ENCODE measurements at regions not wholly inside any gene's neighbourhood (a gene's known extent, or its start where the extent isn't known, plus 50 kb on each side); places are given as distances from the start of the nearest gene placed in this dataset.
"Not testable (repeated sequence)": the region's sequence is repeated elsewhere in the genome, so short reads cannot be mapped to it uniquely, and the experiment has no call there.

DNA sequence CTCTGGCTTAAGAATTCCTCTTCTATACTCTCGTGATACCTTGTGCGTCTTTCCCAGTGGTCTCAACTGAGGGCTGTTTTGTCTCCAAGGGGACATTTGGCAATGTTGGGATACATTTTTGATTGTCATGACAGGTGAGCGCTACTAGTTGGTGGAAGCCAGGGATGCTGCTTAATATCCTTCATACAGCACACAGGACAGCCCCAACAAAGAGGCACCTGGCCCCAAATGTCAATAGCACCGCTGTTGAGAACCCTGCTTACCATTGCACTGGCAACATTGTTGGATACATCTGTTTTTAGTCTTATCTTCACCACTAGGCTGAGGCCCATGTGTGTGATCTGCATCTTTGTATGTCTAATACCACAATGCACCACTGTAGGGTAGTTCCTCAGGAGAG is 114.1 kb downstream of the C9orf152 start:
- intact Hi-C loops (cut with DNase I) = no loop called here
- Histone ChIP-seq H3K36me3 (no peaks in the 10 kb centered on the region), H3K27ac (no peak overlapping the region), H3K9me3 (no peaks in the 10 kb centered on the region), H3K27me3 (no peaks in the 10 kb centered on the region), H3K4me3 (no peak overlapping the region), H3K4me1 (peaks cover 28 to 56% of the 10 kb centered on the region in 2 donors)
- no peak for TF ChIP-seq CTCF (IDR thresholded peaks at IDR 0.05)
- DNase-seq (no peak), ATAC-seq (no peak)

DNA sequence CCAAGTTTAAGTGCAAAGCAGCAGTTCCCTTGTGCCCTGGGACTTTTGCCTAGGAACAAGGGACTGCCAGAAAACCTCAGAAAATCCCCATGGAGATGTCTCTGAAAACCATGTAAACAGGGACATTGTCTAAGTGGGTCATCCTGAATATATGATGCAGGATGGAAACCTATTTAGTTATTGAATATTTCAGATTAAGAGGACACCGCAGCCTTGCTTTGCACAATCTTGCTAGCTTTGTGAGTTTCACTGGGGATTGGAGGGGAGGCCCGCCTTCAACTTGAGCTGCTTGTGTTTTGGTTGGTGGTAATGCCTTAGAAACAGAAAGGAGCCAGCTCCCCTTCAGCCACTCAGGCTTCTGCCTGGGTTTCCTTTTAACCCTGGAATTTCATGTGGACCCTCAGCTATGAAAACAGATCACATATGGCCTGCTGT is 112.8 kb downstream of the C9orf152 start:
- Histone ChIP-seq H3K4me3 (no peak overlapping the region), H3K36me3 (no peaks in the 10 kb centered on the region), H3K4me1 (peaks cover 19 to 51% of the 10 kb centered on the region in 2 donors), H3K27me3 (no peaks in the 10 kb centered on the region), H3K9me3 (no peaks in the 10 kb centered on the region), H3K27ac (peak overlapping the region; percentile 26 to 35)
- peak in 1 of 4 donors; percentile 66 for DNase-seq
- intact Hi-C loops (cut with DNase I) = no loop called here
- ATAC-seq = peak; percentile 15
- TF ChIP-seq CTCF (IDR thresholded peaks at IDR 0.05) = no peak

GRCh38 chr9:110095776-110096175 is 112.2 kb downstream of the C9orf152 start:
- no peak overlapping the region for H3K4me3 ChIP-seq
- TF ChIP-seq CTCF (IDR thresholded peaks at IDR 0.05) = no peak
- ATAC-seq (no peak), DNase-seq (no peak)
- no peaks in the 10 kb centered on the region for H3K36me3 ChIP-seq
- peaks cover 19 to 50% of the 10 kb centered on the region in 2 donors for H3K4me1 ChIP-seq
- no peaks in the 10 kb centered on the region for H3K9me3 ChIP-seq
- intact Hi-C loops (cut with DNase I) = no loop called here
- no peaks in the 10 kb centered on the region for H3K27me3 ChIP-seq
- H3K27ac ChIP-seq = peak overlapping the region in 1 of 2 donors; percentile 31

DNA sequence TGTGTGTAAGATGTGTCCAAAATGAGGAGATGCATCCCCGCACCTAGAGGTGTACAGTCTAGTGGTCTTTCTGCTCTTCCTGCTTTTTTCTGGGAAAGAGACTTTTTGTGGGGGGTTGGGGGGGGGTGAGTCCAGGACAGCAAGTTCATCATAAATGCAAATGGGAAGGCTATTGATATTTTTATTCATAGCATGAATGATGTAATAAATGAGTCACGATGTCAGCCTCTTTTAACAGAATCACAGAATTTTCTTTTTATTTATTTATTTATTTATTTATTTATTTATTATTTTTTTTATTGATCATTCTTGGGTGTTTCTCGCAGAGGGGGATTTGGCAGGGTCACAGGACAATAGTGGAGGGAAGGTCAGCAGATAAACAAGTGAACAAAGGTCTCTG is 111.3 kb downstream of the C9orf152 start:
- intact Hi-C loops (cut with DNase I); H3K27ac ChIP-seq; H3K36me3 ChIP-seq; DNase-seq; H3K4me3 ChIP-seq; H3K9me3 ChIP-seq; H3K27me3 ChIP-seq; ATAC-seq: not testable (repeated sequence)
- H3K4me1 ChIP-seq = peaks cover 19 to 57% of the 10 kb centered on the region in 2 donors

- no peaks in the 10 kb centered on the region for H3K27me3 ChIP-seq
- TF ChIP-seq CTCF (IDR thresholded peaks at IDR 0.05) = no peak
- H3K27ac ChIP-seq = peak overlapping the region in 1 of 2 donors; percentile 28
- H3K4me1 ChIP-seq = peaks cover 24 to 72% of the 10 kb centered on the region in 2 donors
- H3K4me3 ChIP-seq = no peak overlapping the region
- intact Hi-C loops (cut with DNase I) = no loop called here
- H3K9me3 ChIP-seq = no peaks in the 10 kb centered on the region
- DNase-seq (no peak), ATAC-seq (no peak)
- no peaks in the 10 kb centered on the region for H3K36me3 ChIP-seq
These were observed 108.5 kb downstream of the C9orf152 start for GRCh38 chr9:110099236-110100095.

Data from left lung (tissue), 4 donors.